HCT116 (cell line): ENCODE measurements at regions not wholly inside any gene's neighbourhood (a gene's known extent, or its start where the extent isn't known, plus 50 kb on each side); places are given as distances from the start of the nearest gene placed in this dataset.

Experiments
- ATAC-seq: fragments of 200-7000 bp; cut with Tn5 transposase; 2 replicates; pipeline ENCODE4 v1.9.1; 2020; ENCODE audit warnings: mild to moderate bottlenecking, moderate library complexity
- BruUV-seq: library from RNA; stranded (reverse); fragments of 400-500 nt; replicated peaks from 2 replicates; lab custom pipeline; 2021; lab: Mats Ljungman, UMichigan
- CTCF ChIA-PET: fragments of 300-600 bp; sonication (Branson Sonifier 250); formaldehyde crosslinking; loops from one replicate; lab custom pipeline; 2021; ENCODE audit warnings: antibody characterized with exemption; lab: Charles Lee
- POLR2A ChIA-PET: fragments of 300-600, 350-600 bp; sonication (Branson Sonifier 250); formaldehyde crosslinking; loops from one replicate; lab custom pipeline; 2021; ENCODE audit warnings: antibody characterized with exemption; lab: Charles Lee
- RAD21 ChIA-PET, 2 experiments: fragments of 300-600 bp; sonication (Branson Sonifier 250); formaldehyde crosslinking; loops; one replicate each; lab custom pipeline; 2023; ENCODE audit warnings: low total read pairs in 2 of 2; ENCODE audit not compliant: uncharacterized antibody in 2 of 2, unreplicated experiment in 2 of 2, low non-redundant PET in 1 of 2; lab: Charles Lee
- DNase-seq: peaks from one replicate; pipeline ENCODE4 v3.0.0-alpha.2; 2010; ENCODE audit warnings: low read depth, low spot score
- H2AFZ ChIP-seq: fragments of 200-600 bp; shearing (Covaris generic), sonication (generic); 2 replicates; pipeline ENCODE4 v1.6.1; 2017; ENCODE audit warnings: low read depth, mixed run types, mixed read lengths, antibody characterized with exemption, low read length; ENCODE audit not compliant: poor library complexity, severe bottlenecking
- H3K27ac ChIP-seq: 2 replicates; pipeline ENCODE4 v1.5.1; 2012; ENCODE audit warnings: low read depth, low read length
- H3K27me3 ChIP-seq: fragments of 200-600 bp; sonication (generic); 2 replicates; pipeline ENCODE4 v1.6.1; 2016; ENCODE audit warnings: mixed run types, low read length, mixed read lengths; ENCODE audit not compliant: insufficient read depth
- H3K36me3 ChIP-seq, 2 experiments: fragments of 200-500 bp in 1 of 2; fragments of 200-600 bp in 1 of 2; sonication (Bioruptor generic) in 1 of 2; sonication (generic) in 1 of 2; 2 replicates each; pipeline versions ENCODE4 v1.5.1 to v1.6.1; 2014 to 2016; ENCODE audit warnings: low read length in 2 of 2, inconsistent platforms in 1 of 2, mixed read lengths in 1 of 2, mixed run types in 1 of 2; ENCODE audit not compliant: insufficient read depth in 2 of 2, control insufficient read depth in 1 of 2
- H3K4me1 ChIP-seq, 2 experiments: fragments of 200-600 bp in 1 of 2; sonication (generic) in 1 of 2; 2 replicates each; pipeline versions ENCODE4 v1.5.1 to v1.6.1; 2012 to 2017; ENCODE audit warnings: low read length in 2 of 2, inconsistent platforms in 1 of 2, mild to moderate bottlenecking in 1 of 2, mixed read lengths in 1 of 2, mixed run types in 1 of 2, moderate library complexity in 1 of 2; ENCODE audit not compliant: insufficient read depth in 2 of 2, control insufficient read depth in 1 of 2
- H3K4me2 ChIP-seq: fragments of 200-600 bp; sonication (generic); 2 replicates; pipeline ENCODE4 v1.6.1; 2017; ENCODE audit warnings: mixed run types, low read length, mixed read lengths
- H3K4me3 ChIP-seq, 2 experiments: fragments of 200-600 bp in 1 of 2; sonication (generic) in 1 of 2; replicated peaks in 1 of 2; 2 replicates each; pipeline ENCODE4 v1.5.1; 2011 to 2016; ENCODE audit warnings: low read length in 2 of 2, control low read depth in 1 of 2, low read depth in 1 of 2, mild to moderate bottlenecking in 1 of 2, mixed read lengths in 1 of 2, mixed run types in 1 of 2
- H3K79me2 ChIP-seq: fragments of 200-600 bp; sonication (generic); 2 replicates; pipeline ENCODE4 v1.6.1; 2017; ENCODE audit warnings: mild to moderate bottlenecking, mixed run types, low read length, moderate library complexity, mixed read lengths; ENCODE audit not compliant: insufficient read depth
- H3K9ac ChIP-seq: fragments of 200-600 bp; sonication (generic); 2 replicates; pipeline ENCODE4 v1.6.1; 2016; ENCODE audit warnings: low read length, mixed read lengths
- H3K9me2 ChIP-seq: fragments of 200-600 bp; sonication (generic), shearing (Covaris generic); 2 replicates; pipeline ENCODE4 v1.6.1; 2017; ENCODE audit warnings: mixed run types, mild to moderate bottlenecking, moderate library complexity; ENCODE audit not compliant: insufficient read depth
- H3K9me3 ChIP-seq, 2 experiments: fragments of 200-500 bp in 1 of 2; fragments of 200-600 bp in 1 of 2; sonication (Bioruptor generic) in 1 of 2; sonication (generic) in 1 of 2; 2 replicates each; pipeline ENCODE4 v1.6.1; 2014 to 2017; ENCODE audit warnings: low read length in 2 of 2, mixed read lengths in 2 of 2, inconsistent platforms in 1 of 2, low read depth in 1 of 2, mild to moderate bottlenecking in 1 of 2, mixed run types in 1 of 2, moderate library complexity in 1 of 2; ENCODE audit not compliant: control insufficient read depth in 1 of 2, insufficient read depth in 1 of 2
- H4K20me1 ChIP-seq: fragments of 200-600 bp; sonication (generic), shearing (Covaris generic); 2 replicates; pipeline ENCODE4 v1.6.1; 2017; ENCODE audit warnings: mixed run types, mild to moderate bottlenecking, moderate library complexity; ENCODE audit not compliant: insufficient read depth
- CEBPB ChIP-seq: IDR thresholded peaks from 2 replicates; pipeline ENCODE4 v1.6.1; 2012; ENCODE audit warnings: low read depth
- ELF1 ChIP-seq: IDR thresholded peaks from 2 replicates; pipeline ENCODE4 v1.6.1; 2012; ENCODE audit warnings: low read depth, borderline replicate concordance
- EZH2 ChIP-seq: fragments of 200-600 bp; sonication (generic); IDR thresholded peaks from 2 replicates; pipeline ENCODE4 v1.6.1; 2017; ENCODE audit warnings: antibody characterized with exemption, mixed run types
- POLR2AphosphoS5 ChIP-seq: IDR thresholded peaks from 2 replicates; pipeline ENCODE4 v1.6.1; 2011; ENCODE audit warnings: mild to moderate bottlenecking, low read depth, low read length, moderate library complexity
- RAD21 ChIP-seq: IDR thresholded peaks from 2 replicates; pipeline ENCODE4 v1.6.1; 2012; ENCODE audit warnings: low read depth, mild to moderate bottlenecking
- SIN3A ChIP-seq: IDR thresholded peaks from 2 replicates; pipeline ENCODE4 v1.6.1; 2012; ENCODE audit warnings: low read depth
- SP1 ChIP-seq: IDR thresholded peaks from 2 replicates; pipeline ENCODE4 v1.6.1; 2012; ENCODE audit warnings: low read depth
- SRF ChIP-seq: IDR thresholded peaks from 2 replicates; pipeline ENCODE4 v1.6.1; 2012; ENCODE audit warnings: low read depth
- YY1 ChIP-seq: IDR thresholded peaks from 2 replicates; pipeline ENCODE4 v1.6.1; 2011; ENCODE audit warnings: low read length, low read depth, moderate library complexity, mild to moderate bottlenecking; ENCODE audit not compliant: insufficient replicate concordance; ENCODE audit errors: extremely low read depth
- ZFX ChIP-seq: fragments of 450-650 bp; IDR thresholded peaks from 2 replicates; pipeline ENCODE4 v1.6.1; 2017
- intact Hi-C: fragments of 100-400 bp; cut with micrococcal nuclease; formaldehyde crosslinking; loops from 2 replicates; pipeline ENCODE4 v1.10.0; 2022
- TF ChIP-seq, protein P1 (sequence below): IDR thresholded peaks from 2 replicates; pipeline ENCODE4 v1.6.1; 2012
- TF ChIP-seq, protein P2 (sequence below): IDR thresholded peaks from 2 replicates; pipeline ENCODE4 v1.6.1; 2012

DNA sequence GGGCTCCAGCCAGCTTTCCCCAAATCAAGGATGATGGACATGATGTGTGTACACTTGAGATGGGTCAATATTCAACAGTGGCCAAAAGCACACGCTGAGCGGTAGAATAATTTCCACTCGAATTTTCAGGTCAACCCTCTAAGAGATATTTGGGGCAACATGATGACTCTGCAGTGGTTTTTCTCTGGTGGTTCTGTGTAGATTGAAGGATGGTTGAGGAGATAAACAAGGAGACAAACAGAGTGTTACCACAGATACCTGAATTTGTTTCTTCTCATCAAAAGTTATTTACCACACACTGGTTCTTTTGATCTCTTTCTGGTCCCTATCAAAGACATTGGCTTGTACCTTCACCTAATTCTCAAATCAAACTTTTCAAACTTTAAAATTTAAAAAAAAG lies 242.0 kb downstream of the ETS1 start:
- no peaks in the 10 kb centered on the region for H3K9me3 ChIP-seq
- RAD21 ChIA-PET = interaction anchor here in 1 of 2 experiments (0.6 kb wide), 1 partner anchor 221 kb away, joined by 3 read pairs; no protein-coding TSS in a partner anchor
- H3K79me2 ChIP-seq = no peaks in the 10 kb centered on the region
- H3K9ac ChIP-seq = no peak overlapping the region
- TF ChIP-seq, protein P1, sequence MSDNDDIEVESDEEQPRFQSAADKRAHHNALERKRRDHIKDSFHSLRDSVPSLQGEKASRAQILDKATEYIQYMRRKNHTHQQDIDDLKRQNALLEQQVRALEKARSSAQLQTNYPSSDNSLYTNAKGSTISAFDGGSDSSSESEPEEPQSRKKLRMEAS = no peak
- TF ChIP-seq POLR2AphosphoS5 (no peak), ELF1 (no peak), ZFX (no peak), EZH2 (no peak), SP1 (no peak), SRF (no peak), RAD21 (no peak), CEBPB (no peak), YY1 (no peak), SIN3A (no peak)
- TF ChIP-seq, protein P2, sequence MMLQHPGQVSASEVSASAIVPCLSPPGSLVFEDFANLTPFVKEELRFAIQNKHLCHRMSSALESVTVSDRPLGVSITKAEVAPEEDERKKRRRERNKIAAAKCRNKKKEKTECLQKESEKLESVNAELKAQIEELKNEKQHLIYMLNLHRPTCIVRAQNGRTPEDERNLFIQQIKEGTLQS = no peak
- no peaks in the 10 kb centered on the region for H4K20me1 ChIP-seq
- H3K9me2 ChIP-seq = no peaks in the 10 kb centered on the region
- DNase-seq (no peak), ATAC-seq (no peak)
- H3K27ac ChIP-seq = no peak overlapping the region
- H3K4me1 ChIP-seq = no peaks in the 10 kb centered on the region
- CTCF ChIA-PET = no interaction called here
- intact Hi-C loops = no loop called here
- H3K36me3 ChIP-seq = no peaks in the 10 kb centered on the region
- no peak overlapping the region for H3K4me3 ChIP-seq
- BruUV-seq = no TSS peak
- no peak overlapping the region for H3K4me2 ChIP-seq
- no peak overlapping the region for H2AFZ ChIP-seq
- H3K27me3 ChIP-seq = peaks cover 28% of the 10 kb centered on the region
- POLR2A ChIA-PET = no interaction called here

DNA sequence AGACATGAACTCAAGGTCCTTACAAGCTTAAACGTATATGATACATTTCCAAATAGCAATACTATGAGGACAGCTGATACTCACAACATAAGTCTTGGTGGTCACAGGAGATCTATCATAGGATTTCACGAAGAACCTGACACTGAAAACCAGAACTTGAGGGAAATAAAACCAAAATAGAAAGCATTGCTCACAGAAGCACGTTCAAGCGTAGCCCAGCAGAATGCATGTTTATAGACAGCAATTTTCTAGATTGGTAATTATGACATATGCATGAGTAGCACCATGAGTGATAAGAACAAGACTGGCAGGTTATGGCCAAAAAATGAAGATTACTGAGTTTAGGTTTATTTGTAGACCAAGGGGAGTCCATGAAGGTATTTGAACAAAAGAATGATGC lies 243.5 kb downstream of the ETS1 start:
- Histone ChIP-seq H3K4me3 (no peak overlapping the region), H3K9ac (no peak overlapping the region), H3K4me2 (no peak overlapping the region), H3K4me1 (no peaks in the 10 kb centered on the region), H3K9me3 (no peaks in the 10 kb centered on the region), H3K36me3 (no peaks in the 10 kb centered on the region), H3K79me2 (no peaks in the 10 kb centered on the region), H2AFZ (no peak overlapping the region), H3K27ac (no peak overlapping the region), H3K9me2 (no peaks in the 10 kb centered on the region), H3K27me3 (peaks cover 42% of the 10 kb centered on the region), H4K20me1 (no peaks in the 10 kb centered on the region)
- RAD21 ChIA-PET = no interaction called here
- POLR2A ChIA-PET = no interaction called here
- no peak for ATAC-seq
- BruUV-seq = no TSS peak
- CTCF ChIA-PET = no interaction called here
- DNase-seq = no peak
- intact Hi-C loops = no loop called here
- TF ChIP-seq YY1 = no peak
